GM12878 (cell line): ENCODE measurements at regions not wholly inside any gene's neighbourhood (a gene's known extent, or its start where the extent isn't known, plus 50 kb on each side); places are given as distances from the start of the nearest gene placed in this dataset.

ENCODE experiments used
- ATAC-seq: fragments of 200-7000 bp; cut with Tn5 transposase; 3 replicates; pipeline ENCODE4 v1.9.1; 2020; ENCODE audit warnings: mild to moderate bottlenecking, moderate library complexity
- BruUV-seq: library from RNA; stranded (reverse); fragments of 400-500 nt; replicated peaks from 2 replicates; lab custom pipeline; 2021; lab: Mats Ljungman, UMichigan
- CTCF ChIA-PET: fragments of 300-600 bp; sonication (Branson Sonifier 250); formaldehyde crosslinking; extraction: SDS; loops from one replicate; lab custom pipeline; 2021; ENCODE audit warnings: inconsistent platforms; lab: Yijun Ruan, JAX
- POLR2A ChIA-PET: fragments of 350-600 bp; formaldehyde crosslinking; extraction: SDS; loops from one replicate; lab custom pipeline; 2021; ENCODE audit warnings: inconsistent platforms; lab: Charles Lee
- RAD21 ChIA-PET: fragments of 300-600 bp; sonication (Branson Sonifier 250); formaldehyde crosslinking; loops from one replicate; lab custom pipeline; 2023; ENCODE audit warnings: antibody characterized with exemption; ENCODE audit not compliant: unreplicated experiment; lab: Charles Lee
- SMC1A ChIA-PET: fragments of 300-600 bp; sonication (Branson Sonifier 250); formaldehyde crosslinking; loops from one replicate; lab custom pipeline; 2023; ENCODE audit not compliant: unreplicated experiment, uncharacterized antibody; lab: Charles Lee
- DNase-seq: peaks from one replicate; pipeline ENCODE4 v3.0.0-alpha.2; 2011; ENCODE audit warnings: low read depth, low spot score
- FAIRE-seq: peaks from 3 replicates; lab custom pipeline; 2011; peaks lifted over from hg19 to GRCh38; lab: Jason Lieb, UNC
- H2AFZ ChIP-seq: 2 replicates; pipeline ENCODE4 v1.6.0; 2011; ENCODE audit warnings: low read depth, low read length, control low read depth; ENCODE audit not compliant: control insufficient read depth
- H3K27ac ChIP-seq: 2 replicates; pipeline ENCODE4 v1.5.1; 2011; ENCODE audit warnings: control low read depth; ENCODE audit not compliant: control insufficient read depth, insufficient read depth
- H3K27me3 ChIP-seq, 2 experiments: replicated peaks in 1 of 2; 2 replicates each; pipeline versions ENCODE4 v1.6.0 to v1.6.1; 2011; ENCODE audit warnings: low read length in 1 of 2; ENCODE audit not compliant: control insufficient read depth in 2 of 2, insufficient read depth in 2 of 2
- H3K36me3 ChIP-seq, 2 experiments: 2 replicates each; pipeline ENCODE4 v1.5.1; 2011; ENCODE audit warnings: low read length in 1 of 2; ENCODE audit not compliant: control insufficient read depth in 2 of 2, insufficient read depth in 2 of 2
- H3K4me1 ChIP-seq: 2 replicates; pipeline ENCODE4 v1.6.1; 2011; ENCODE audit warnings: mild to moderate bottlenecking, low read length, moderate library complexity, mixed read lengths; ENCODE audit not compliant: control insufficient read depth, insufficient read depth
- H3K4me2 ChIP-seq: 2 replicates; pipeline ENCODE4 v1.6.0; 2011; ENCODE audit warnings: control low read depth; ENCODE audit not compliant: control insufficient read depth, insufficient read depth
- H3K4me3 ChIP-seq: fragments of 200-600 bp; sonication (generic); 2 replicates; pipeline ENCODE4 v1.5.1; 2016
- H3K79me2 ChIP-seq: 2 replicates; pipeline ENCODE4 v1.6.0; 2011; ENCODE audit warnings: low read length; ENCODE audit not compliant: control insufficient read depth, insufficient read depth
- H3K9ac ChIP-seq: 2 replicates; pipeline ENCODE4 v1.8.0; 2011; ENCODE audit warnings: low read length, control low read depth, mixed read lengths; ENCODE audit not compliant: control insufficient read depth, insufficient read depth
- H3K9me3 ChIP-seq: replicated peaks from 3 replicates; pipeline ENCODE4 v1.5.1; 2011; ENCODE audit warnings: mild to moderate bottlenecking, low read length; ENCODE audit not compliant: control insufficient read depth, insufficient read depth
- H4K20me1 ChIP-seq: 2 replicates; pipeline ENCODE4 v1.6.0; 2011; ENCODE audit not compliant: control insufficient read depth, insufficient read depth
- CEBPB ChIP-seq, 2 experiments: fragments of 150-350 bp in 1 of 2; IDR thresholded peaks; 2 replicates each; pipeline ENCODE4 v1.6.1; 2012 to 2014; ENCODE audit warnings: low read depth in 2 of 2, low read length in 2 of 2, borderline replicate concordance in 1 of 2, inconsistent platforms in 1 of 2
- FOXK2 ChIP-seq: fragments of 450-650 bp; IDR thresholded peaks from 2 replicates; pipeline ENCODE4 v1.6.1; 2017; ENCODE audit warnings: mild to moderate bottlenecking, moderate library complexity
- IKZF1 ChIP-seq: fragments of 450-650 bp; conservative IDR thresholded peaks from 2 replicates; pipeline ENCODE4 v1.6.1; 2017; ENCODE audit warnings: antibody characterized with exemption, mild to moderate bottlenecking
- MEF2B ChIP-seq: fragments of 450-650 bp; IDR thresholded peaks from 2 replicates; pipeline ENCODE4 v1.6.1; 2018; ENCODE audit warnings: mild to moderate bottlenecking, moderate library complexity; ENCODE audit not compliant: partially characterized antibody, poor library complexity, severe bottlenecking
- MTA3 ChIP-seq: IDR thresholded peaks from 2 replicates; pipeline ENCODE4 v1.6.1; 2012; ENCODE audit warnings: low read length, inconsistent platforms, borderline replicate concordance
- NFIC ChIP-seq: IDR thresholded peaks from 2 replicates; pipeline ENCODE4 v1.6.1; 2012; ENCODE audit warnings: low read depth, mild to moderate bottlenecking, inconsistent platforms, low read length, moderate library complexity
- RUNX3 ChIP-seq: IDR thresholded peaks from 2 replicates; pipeline ENCODE4 v1.6.1; 2012; ENCODE audit warnings: low read length, inconsistent platforms
- SPI1 ChIP-seq: IDR thresholded peaks from 2 replicates; pipeline ENCODE4 v1.6.1; 2011; ENCODE audit warnings: low read depth, mild to moderate bottlenecking, low read length, moderate library complexity, borderline replicate concordance; ENCODE audit not compliant: insufficient read depth
- SRF ChIP-seq, 2 experiments: IDR thresholded peaks; 2 replicates each; pipeline ENCODE4 v1.6.1; 2011; ENCODE audit warnings: low read depth in 2 of 2, low read length in 2 of 2, mild to moderate bottlenecking in 1 of 2, moderate library complexity in 1 of 2
- ZNF622 ChIP-seq: fragments of 450-650 bp; IDR thresholded peaks from 2 replicates; pipeline ENCODE4 v1.6.1; 2017; ENCODE audit warnings: mild to moderate bottlenecking, inconsistent platforms
- WGBS: methylation state at CpG from one replicate; pipeline ENCODE4 v1.1.6; 2016; ENCODE audit warnings: low lambda C conversion rate; ENCODE audit not compliant: insufficient replicate concordance, insufficient coverage; ENCODE audit errors: missing lambda C conversion rate; 5-methylcytosine and 5-hydroxymethylcytosine counted together
- in situ Hi-C: fragments of 300-500 bp; cut with MboI; formaldehyde crosslinking; loops from 9 replicates; pipeline ENCODE4 v1.14.3; 2018; ENCODE audit warnings: mixed read lengths
- intact Hi-C: fragments of 100-400 bp; cut with micrococcal nuclease; formaldehyde crosslinking; loops from one replicate; pipeline ENCODE4 v1.14.2; 2022; ENCODE audit not compliant: unreplicated experiment
- TF ChIP-seq, protein P1 (sequence below): IDR thresholded peaks from 2 replicates; pipeline ENCODE4 v1.6.1; 2012; ENCODE audit warnings: low read depth, low read length, improper control_type of control experiment
- TF ChIP-seq, protein P2 (sequence below): fragments of 450-650 bp; IDR thresholded peaks from 2 replicates; pipeline ENCODE4 v1.6.1; 2018; ENCODE audit warnings: borderline replicate concordance, mild to moderate bottlenecking; ENCODE audit not compliant: partially characterized antibody
- TF ChIP-seq, protein P3 (sequence below): IDR thresholded peaks from 2 replicates; pipeline ENCODE4 v1.6.1; 2011; ENCODE audit warnings: borderline replicate concordance, low read depth, mild to moderate bottlenecking, moderate library complexity, low read length; ENCODE audit not compliant: insufficient read depth, poor library complexity, severe bottlenecking

DNA sequence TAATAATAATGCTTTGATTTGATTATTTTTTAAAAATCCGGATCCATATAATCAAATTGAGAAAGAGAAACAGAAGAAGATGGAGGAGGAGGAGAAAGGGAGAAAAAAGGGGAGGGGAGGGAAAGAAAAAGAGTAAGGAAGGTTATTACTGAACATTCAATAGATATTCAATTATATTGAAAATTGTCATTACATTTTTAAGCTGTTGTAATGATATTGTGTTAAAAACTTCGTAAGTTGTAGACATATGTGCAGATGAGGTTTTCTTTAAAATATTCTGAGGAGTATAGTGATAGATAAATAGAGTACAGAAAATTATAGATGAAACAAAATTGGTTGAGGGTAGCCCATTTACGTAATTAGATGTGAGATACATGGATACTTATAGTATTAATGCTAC lies 933.0 kb upstream of the PHF14 start (continued):
- TF ChIP-seq, protein P1, sequence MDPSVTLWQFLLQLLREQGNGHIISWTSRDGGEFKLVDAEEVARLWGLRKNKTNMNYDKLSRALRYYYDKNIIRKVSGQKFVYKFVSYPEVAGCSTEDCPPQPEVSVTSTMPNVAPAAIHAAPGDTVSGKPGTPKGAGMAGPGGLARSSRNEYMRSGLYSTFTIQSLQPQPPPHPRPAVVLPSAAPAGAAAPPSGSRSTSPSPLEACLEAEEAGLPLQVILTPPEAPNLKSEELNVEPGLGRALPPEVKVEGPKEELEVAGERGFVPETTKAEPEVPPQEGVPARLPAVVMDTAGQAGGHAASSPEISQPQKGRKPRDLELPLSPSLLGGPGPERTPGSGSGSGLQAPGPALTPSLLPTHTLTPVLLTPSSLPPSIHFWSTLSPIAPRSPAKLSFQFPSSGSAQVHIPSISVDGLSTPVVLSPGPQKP, result no peak
- no peak for TF ChIP-seq IKZF1

DNA sequence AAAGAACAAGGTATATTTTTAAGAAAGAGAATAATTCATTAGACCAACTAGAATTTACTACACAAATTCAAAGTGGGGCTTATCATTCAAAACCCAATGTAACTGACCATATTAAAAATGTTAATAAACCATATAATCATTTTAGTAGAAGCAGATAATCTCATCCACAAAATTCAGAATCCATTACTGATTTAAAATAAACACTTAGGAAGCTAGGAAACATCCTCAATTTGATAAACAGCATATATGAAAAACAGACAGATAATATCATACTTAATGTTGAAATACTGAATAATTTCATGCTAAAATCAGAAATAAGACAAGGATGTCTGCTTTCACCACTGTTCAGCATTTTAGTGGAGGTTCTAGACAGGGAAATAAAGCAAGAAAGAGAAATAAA lies 902.8 kb upstream of the PHF14 start:
- Histone ChIP-seq H2AFZ (no peak overlapping the region), H3K4me1 (no peaks in the 10 kb centered on the region), H3K27me3 (no peaks in the 10 kb centered on the region), H3K4me2 (no peak overlapping the region), H3K27ac (no peak overlapping the region), H3K79me2 (no peaks in the 10 kb centered on the region), H4K20me1 (no peaks in the 10 kb centered on the region), H3K9me3 (no peaks in the 10 kb centered on the region), H3K4me3 (no peak overlapping the region), H3K9ac (no peak overlapping the region), H3K36me3 (no peaks in the 10 kb centered on the region)
- SMC1A ChIA-PET, result no interaction called here
- no peak for DNase-seq
- no peak for ATAC-seq
- in situ Hi-C loops (no loop called here), intact Hi-C loops (no loop called here)
- TF ChIP-seq NFIC (no peak), SRF (IDR thresholded peaks at IDR 0.05; ENCODE audit: low read depth in 2 of 2, low read length in 2 of 2) (no peak)
- BruUV-seq, result no TSS peak
- CTCF ChIA-PET, result no interaction called here
- POLR2A ChIA-PET, result no interaction called here
- RAD21 ChIA-PET, result no interaction called here
- FAIRE-seq, result no peak

DNA sequence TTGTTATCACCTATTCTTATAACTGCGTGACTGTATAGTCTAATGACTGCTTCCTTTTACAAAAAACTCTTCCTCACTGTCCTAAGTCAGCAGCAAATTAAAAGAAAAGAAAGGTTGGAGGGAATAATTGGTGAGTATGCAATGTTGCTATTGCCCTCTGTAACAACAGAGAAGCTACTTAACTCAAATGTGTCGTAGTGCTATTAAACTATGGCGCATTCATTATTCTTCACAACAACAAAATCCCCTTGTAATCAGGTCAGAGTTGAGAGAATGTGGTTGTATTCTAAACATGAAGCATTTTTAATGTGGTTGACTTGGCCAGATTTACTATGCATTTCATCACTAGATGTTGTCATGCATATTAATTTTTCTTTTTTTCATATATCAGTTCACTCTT lies 897.8 kb upstream of the PHF14 start:
- no peak overlapping the region for H2AFZ ChIP-seq
- TF ChIP-seq ZNF622 (no peak), FOXK2 (no peak), MTA3 (no peak), CEBPB (IDR thresholded peaks at IDR 0.05; ENCODE audit: borderline replicate concordance in 1 of 2, low read depth in 2 of 2, low read length in 2 of 2) (no peak), MEF2B (no peak), SPI1 (no peak), RUNX3 (no peak)
- TF ChIP-seq, protein P2, sequence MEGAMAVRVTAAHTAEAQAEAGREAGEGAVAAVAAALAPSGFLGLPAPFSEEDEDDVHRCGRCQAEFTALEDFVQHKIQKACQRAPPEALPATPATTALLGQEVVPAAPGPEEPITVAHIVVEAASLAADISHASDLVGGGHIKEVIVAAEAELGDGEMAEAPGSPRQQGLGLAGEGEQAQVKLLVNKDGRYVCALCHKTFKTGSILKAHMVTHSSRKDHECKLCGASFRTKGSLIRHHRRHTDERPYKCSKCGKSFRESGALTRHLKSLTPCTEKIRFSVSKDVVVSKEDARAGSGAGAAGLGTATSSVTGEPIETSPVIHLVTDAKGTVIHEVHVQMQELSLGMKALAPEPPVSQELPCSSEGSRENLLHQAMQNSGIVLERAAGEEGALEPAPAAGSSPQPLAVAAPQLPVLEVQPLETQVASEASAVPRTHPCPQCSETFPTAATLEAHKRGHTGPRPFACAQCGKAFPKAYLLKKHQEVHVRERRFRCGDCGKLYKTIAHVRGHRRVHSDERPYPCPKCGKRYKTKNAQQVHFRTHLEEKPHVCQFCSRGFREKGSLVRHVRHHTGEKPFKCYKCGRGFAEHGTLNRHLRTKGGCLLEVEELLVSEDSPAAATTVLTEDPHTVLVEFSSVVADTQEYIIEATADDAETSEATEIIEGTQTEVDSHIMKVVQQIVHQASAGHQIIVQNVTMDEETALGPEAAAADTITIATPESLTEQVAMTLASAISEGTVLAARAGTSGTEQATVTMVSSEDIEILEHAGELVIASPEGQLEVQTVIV, result no peak
- TF ChIP-seq, protein P3, sequence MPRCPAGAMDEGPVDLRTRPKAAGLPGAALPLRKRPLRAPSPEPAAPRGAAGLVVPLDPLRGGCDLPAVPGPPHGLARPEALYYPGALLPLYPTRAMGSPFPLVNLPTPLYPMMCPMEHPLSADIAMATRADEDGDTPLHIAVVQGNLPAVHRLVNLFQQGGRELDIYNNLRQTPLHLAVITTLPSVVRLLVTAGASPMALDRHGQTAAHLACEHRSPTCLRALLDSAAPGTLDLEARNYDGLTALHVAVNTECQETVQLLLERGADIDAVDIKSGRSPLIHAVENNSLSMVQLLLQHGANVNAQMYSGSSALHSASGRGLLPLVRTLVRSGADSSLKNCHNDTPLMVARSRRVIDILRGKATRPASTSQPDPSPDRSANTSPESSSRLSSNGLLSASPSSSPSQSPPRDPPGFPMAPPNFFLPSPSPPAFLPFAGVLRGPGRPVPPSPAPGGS, result no peak

More for the DNA sequence above, 897.8 kb upstream of the PHF14 start:
- Histone ChIP-seq H3K27ac (no peak overlapping the region), H3K27me3 (no peaks in the 10 kb centered on the region), H3K9me3 (no peaks in the 10 kb centered on the region), H3K36me3 (no peaks in the 10 kb centered on the region), H3K4me3 (no peak overlapping the region), H3K4me2 (no peak overlapping the region), H3K79me2 (no peaks in the 10 kb centered on the region), H3K4me1 (no peaks in the 10 kb centered on the region), H4K20me1 (no peaks in the 10 kb centered on the region), H3K9ac (no peak overlapping the region)
- in situ Hi-C loops, result no loop called here
- WGBS, result 36% methylated on average over 3 of the region's 3 CpGs
- ATAC-seq (no peak), FAIRE-seq (no peak), DNase-seq (no peak)
- RAD21 ChIA-PET, result no interaction called here
- SMC1A ChIA-PET, result no interaction called here
- intact Hi-C loops, result no loop called here
- CTCF ChIA-PET, result interaction anchor here (0.6 kb wide), 1 partner anchor 637 kb away, joined by 3 read pairs; no protein-coding TSS in a partner anchor
- POLR2A ChIA-PET, result no interaction called here
- BruUV-seq, result no TSS peak
